HG02571 (cell line): ENCODE measurements at regions not wholly inside any gene's neighbourhood (a gene's known extent, or its start where the extent isn't known, plus 50 kb on each side); places are given as distances from the start of the nearest gene placed in this dataset.

Source experiments
- ATAC-seq: cut with Tn5 transposase; IDR thresholded peaks from one replicate; pipeline ENCODE4 v1.9.1; 2021; ENCODE audit warnings: mild to moderate bottlenecking, moderate library complexity; ENCODE audit not compliant: unreplicated experiment

GRCh38 chr5:153094333-153094732 is 396.1 kb upstream of the GRIA1 start:
- no peak for ATAC-seq

- no peak for ATAC-seq
Measured at GRCh38 chr5:153096381-153096780, 394.1 kb upstream of the GRIA1 start.

- no peak for ATAC-seq
Measured at GRCh38 chr5:153099328-153099727, 391.1 kb upstream of the GRIA1 start.

- no peak for ATAC-seq
Measured at GRCh38 chr5:153101235-153102180, 389.0 kb upstream of the GRIA1 start.

GRCh38 chr5:153116916-153117315 is 373.6 kb upstream of the GRIA1 start:
- no peak for ATAC-seq

GRCh38 chr5:153118018-153118417 is 372.5 kb upstream of the GRIA1 start:
- no peak for ATAC-seq

GRCh38 chr5:153122403-153122802 is 368.1 kb upstream of the GRIA1 start:
- no peak for ATAC-seq

GRCh38 chr5:153130296-153130695 is 360.2 kb upstream of the GRIA1 start:
- no peak for ATAC-seq

GRCh38 chr5:153135411-153135810 is 355.1 kb upstream of the GRIA1 start:
- ATAC-seq = no peak

- ATAC-seq = no peak
Measured at GRCh38 chr5:153136910-153137614, 353.4 kb upstream of the GRIA1 start.

GRCh38 chr5:153147891-153148623 is 342.4 kb upstream of the GRIA1 start:
- ATAC-seq = peak; percentile 58

- ATAC-seq = no peak
Measured at GRCh38 chr5:153148624-153148976, 341.9 kb upstream of the GRIA1 start.

- no peak for ATAC-seq
Measured at GRCh38 chr5:153151558-153151957, 338.9 kb upstream of the GRIA1 start.

GRCh38 chr5:153153086-153153485 is 337.4 kb upstream of the GRIA1 start:
- ATAC-seq = no peak

- no peak for ATAC-seq
Measured at GRCh38 chr5:153157156-153157555, 333.3 kb upstream of the GRIA1 start.

- no peak for ATAC-seq
Measured at GRCh38 chr5:153158608-153159007, 331.9 kb upstream of the GRIA1 start.

GRCh38 chr5:153159616-153160015 is 330.9 kb upstream of the GRIA1 start:
- ATAC-seq = no peak

GRCh38 chr5:153168241-153168640 is 322.2 kb upstream of the GRIA1 start:
- ATAC-seq = no peak

- ATAC-seq = no peak
Measured at GRCh38 chr5:153187503-153187902, 303.0 kb upstream of the GRIA1 start.

GRCh38 chr5:153206361-153206760 is 284.1 kb upstream of the GRIA1 start:
- ATAC-seq = no peak

GRCh38 chr5:153209016-153209415 is 281.5 kb upstream of the GRIA1 start:
- ATAC-seq = no peak
